IPS DF 4.7 (cell line): ENCODE measurements at regions not wholly inside any gene's neighbourhood (a gene's known extent, or its start where the extent isn't known, plus 50 kb on each side); places are given as distances from the start of the nearest gene placed in this dataset.

ENCODE experiments used
- DNase-seq: peaks from one replicate; pipeline ENCODE4 v3.0.0-alpha.2; 2013; ENCODE audit warnings: low spot score; ENCODE audit errors: extremely low read depth

DNA sequence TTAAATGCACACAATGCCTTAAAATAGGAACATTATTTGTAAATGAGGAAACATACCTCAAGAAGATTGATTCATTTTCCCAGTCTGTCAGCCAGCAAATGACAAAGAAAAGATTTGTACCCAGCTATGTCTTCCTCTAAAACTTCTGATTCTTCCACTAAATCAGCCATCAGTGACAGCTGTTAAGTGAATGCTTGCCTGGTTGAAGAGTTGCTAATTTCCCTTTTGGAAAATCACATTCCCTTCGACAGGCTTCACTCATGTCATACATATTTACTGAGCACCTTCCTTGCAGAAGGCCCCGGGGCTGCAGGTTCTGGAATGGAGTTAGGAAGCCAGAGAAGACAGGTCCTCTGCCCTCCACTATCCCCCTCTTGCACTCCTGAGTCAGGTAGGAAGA lies 112.0 kb upstream of the SLC66A3 start:
- DNase-seq, result no peak

DNA sequence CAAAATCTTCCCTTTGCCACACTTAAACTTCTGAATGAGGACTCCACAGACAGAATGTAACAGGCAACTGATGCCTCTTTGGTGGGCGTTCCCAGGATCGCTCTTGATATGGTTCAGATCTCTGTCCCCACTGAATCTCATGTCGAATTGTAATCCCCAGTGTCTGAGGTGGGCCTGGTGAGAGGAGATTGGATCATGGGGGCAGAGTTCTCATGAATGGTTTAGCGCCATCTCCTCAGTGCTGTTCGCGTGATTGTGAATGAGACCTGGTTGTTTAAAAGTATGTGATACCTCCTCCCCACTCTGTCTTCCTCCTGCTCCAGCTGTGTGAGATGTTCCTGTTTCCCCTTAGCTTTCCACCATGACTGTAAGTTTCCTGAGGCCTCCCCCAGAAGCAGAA lies 111.1 kb upstream of the SLC66A3 start:
- no peak for DNase-seq

DNA sequence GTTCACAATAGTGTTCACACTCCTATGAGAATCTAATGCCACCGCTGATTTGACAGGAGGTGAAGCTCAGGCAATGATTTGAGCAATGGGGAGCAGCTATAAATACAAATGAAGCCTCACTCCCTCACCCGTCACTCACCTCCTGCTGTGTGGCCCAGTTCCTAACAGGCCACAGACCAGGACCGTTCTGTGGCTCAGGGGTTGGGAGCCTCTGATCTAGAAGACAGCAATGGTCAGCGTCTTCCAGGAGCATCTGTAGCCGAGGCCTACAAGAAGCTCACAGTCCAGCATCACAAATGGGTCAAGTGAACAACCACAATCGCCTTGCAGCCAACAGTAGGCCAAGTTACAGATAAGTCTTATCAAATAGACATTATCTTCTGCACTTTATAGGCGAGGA lies 110.0 kb upstream of the SLC66A3 start:
- DNase-seq, result no peak

DNA sequence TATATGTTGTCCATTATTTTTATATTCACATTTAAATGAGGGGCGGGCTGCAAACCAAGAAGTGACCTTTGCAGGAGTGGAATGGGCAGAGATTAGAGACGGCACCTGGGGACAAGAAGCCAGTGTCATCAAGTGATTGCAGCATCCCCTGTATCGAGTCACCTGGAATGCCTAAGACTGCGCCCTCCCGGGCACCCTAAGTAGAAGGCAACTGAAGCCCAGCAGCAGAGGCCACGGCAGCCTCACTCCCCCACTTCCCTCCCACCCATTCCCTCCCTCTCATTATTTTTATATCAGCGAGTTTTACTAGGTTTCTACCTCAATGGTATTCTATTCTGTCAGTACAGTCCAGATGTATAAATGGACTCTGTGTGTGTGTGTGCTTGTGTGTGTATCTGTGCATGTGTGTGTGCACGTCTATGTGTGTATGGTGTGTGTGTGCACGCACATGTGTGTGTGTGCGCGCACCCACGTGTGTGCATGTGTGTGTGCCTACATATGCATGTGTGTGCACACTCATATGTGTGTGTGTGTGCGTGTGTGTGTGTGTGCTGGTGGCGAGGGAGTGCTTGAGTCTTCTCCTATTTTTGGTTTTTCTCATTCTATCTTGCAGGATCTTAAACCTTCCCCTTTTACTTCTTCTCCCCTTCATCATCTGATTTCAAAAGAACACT lies 106.8 kb upstream of the SLC66A3 start:
- no peak for DNase-seq

DNA sequence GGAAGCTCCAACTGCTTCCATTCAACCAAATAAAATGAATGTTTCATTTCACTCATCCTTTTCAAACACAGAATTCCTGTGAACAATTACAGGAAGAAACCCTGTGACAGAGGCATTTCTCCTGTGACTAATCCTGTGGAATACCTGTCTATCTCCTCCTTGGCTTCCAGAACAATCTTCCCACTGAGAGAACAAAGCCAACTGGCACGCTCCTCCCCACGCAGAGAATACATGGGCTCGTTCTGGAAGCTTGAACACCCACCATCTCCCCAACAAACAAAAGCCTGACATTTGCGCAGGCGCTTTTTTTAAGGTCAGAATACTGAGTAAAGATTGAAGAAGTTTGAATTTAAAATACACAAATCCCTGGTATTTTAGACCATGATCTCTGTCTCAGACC lies 104.7 kb upstream of the SLC66A3 start:
- DNase-seq, result no peak

DNA sequence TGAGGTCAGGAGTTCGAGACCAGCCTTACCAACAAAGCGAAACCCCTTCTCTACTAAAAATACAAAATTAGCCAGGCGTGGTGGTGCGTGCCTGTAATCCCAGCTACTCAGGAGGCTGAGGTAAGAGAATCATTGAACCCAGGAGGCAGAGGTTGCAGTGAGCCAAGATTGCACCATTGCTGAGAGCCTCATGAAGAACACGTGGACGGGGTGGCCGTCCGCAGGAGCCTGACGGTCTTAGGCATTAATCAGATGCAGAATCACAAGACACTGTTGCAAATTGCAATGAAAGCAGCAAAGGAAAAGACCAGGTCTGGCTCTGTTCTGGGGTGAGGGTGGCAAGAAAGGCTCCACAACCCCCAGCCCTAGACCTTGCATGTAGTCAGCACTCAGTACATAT lies 104.0 kb upstream of the SLC66A3 start:
- DNase-seq, result no peak

DNA sequence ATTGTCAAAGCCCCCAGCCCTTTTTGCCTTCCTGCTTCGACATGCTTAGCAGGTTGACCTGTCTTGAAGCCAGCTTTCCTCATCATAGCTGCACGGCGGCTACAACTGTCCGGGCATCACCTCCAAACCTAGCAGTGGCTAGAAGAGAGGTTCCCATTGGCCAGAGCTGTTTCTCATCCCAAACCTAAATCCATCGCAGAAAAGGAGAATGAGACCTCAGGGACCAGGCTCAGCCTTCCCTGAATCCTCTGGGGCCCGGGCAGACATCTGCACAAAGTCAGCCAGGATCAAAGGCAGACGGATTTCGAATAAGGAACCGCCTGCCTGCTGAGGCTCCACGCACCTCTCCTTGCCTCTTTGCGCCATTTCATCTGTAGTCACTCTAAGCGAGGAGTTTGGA lies 101.7 kb upstream of the SLC66A3 start:
- no peak for DNase-seq

DNA sequence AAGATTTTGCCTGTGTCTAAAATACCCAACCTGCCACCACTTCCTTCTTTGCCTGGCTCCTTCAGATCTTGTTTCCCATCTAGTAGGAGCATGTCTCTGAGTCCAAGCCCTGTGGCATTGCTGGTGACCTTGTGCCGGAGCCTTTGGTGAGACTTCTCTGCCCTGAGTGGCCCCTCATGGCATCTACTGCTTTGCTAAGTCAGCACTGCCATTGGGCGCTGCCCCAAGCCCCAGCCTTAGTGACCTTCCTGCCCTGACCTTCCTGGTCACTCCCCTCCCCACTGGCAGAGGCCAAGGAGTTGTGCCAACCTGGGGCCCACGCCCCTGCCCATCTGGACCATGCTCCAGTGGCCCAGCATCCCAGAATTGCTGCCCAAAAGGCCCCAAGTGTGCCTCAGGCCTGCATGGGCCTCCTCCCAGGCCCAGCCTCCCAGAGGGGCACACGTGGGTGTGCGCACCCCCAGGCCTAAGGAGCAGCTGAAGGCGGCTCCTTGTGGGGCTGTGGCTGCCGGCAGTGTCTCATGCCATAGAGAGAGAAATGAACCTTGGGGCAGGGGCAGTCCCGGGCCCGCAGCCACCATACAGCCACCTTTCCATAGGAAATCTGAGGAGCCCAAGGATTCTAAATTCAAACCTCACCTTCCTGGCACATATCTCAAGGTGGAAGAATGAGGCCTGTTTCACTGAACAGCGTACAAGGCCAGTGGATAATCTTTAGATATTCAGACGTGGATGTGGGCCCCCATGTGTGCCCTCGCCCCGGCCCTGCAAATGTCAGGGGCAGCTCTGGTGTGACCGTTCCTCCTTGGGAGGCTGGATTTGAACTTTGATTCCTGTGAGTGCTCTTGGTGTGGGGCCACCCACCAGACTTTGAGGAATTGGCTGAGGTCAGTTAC lies 100.2 kb upstream of the SLC66A3 start:
- DNase-seq, result no peak

DNA sequence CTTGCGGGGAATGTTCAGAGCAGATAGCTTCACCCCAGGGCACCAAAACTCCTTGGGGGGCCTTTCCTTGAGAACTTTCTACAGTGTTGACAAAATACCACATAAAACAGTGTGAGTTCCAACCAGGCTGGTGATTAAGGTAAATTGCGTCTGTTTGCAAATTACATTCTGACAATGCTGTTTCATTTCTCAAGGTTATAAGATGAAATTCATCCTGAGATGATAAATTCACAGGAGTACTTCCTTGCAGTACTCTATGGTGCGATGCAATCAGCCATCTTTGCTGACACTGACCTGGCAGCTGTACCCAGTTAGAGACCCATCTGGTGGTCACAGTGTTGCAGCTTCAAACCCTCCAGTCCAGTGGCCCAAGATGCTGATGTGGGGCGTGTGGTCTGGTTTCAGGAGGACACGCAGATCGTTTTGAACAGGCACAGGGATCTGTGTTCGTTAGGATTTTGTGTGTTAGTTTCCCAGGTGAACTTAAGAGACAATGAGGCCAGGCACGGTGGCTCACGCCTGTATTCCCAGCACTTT lies 99.5 kb upstream of the SLC66A3 start:
- no peak for DNase-seq

DNA sequence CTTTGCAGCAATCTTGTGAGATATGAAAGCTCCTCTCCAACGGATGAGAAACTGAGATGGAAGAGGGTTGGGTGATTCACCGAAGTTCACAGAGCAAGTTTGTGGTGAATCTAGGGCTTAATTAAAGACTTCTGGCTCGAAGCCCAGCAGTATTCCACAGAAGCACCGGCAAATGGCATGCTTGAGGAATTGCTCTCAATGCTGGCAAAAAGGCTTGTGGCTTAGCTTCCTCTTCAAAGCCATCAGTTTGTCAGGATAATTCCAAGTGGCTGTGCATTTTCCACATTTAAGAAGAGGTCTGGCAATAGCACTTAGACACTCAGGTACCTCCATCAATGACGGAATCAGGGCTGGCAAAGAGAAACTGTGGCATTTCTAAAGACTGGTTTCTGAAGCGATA lies 98.7 kb upstream of the SLC66A3 start:
- DNase-seq, result no peak

DNA sequence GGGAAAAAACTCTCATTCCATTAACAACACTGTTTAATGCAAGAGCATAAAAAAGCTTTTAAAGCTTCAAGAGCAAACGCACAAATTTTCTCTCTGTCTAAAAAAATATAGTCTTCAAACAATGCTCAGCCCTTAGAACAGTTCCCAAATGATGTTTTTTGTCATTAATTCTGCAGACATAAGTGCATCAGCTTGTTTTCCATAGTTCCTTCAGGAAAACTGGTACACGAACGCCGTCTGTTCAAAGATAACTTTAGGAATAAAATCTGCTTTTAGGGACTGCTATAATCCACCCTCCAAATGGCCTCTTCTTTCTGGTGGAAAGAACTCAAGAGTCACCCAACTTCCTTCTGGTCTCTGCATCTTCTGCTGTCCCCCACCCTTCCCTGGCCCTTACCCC lies 98.2 kb upstream of the SLC66A3 start:
- DNase-seq, result no peak

DNA sequence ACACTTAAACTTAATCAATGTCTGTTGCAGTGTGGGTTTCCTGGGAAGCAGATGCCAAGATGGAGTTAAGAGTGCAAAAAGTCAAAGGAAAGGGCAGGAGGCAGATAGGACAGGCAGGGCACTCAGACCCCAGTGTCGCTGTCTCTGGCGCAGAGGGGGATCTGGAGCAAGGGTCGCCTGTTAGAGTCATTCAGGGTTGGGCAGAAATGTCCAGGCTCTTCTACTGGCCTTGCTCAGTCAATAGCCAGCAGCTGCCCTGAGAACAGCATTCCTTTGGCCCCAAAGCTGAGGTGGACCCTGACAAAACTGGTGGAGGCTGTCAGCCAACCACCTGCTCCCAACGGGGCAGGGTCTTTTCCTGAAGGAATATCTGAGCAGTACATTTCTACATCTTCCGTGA lies 97.1 kb upstream of the SLC66A3 start:
- DNase-seq, result no peak

DNA sequence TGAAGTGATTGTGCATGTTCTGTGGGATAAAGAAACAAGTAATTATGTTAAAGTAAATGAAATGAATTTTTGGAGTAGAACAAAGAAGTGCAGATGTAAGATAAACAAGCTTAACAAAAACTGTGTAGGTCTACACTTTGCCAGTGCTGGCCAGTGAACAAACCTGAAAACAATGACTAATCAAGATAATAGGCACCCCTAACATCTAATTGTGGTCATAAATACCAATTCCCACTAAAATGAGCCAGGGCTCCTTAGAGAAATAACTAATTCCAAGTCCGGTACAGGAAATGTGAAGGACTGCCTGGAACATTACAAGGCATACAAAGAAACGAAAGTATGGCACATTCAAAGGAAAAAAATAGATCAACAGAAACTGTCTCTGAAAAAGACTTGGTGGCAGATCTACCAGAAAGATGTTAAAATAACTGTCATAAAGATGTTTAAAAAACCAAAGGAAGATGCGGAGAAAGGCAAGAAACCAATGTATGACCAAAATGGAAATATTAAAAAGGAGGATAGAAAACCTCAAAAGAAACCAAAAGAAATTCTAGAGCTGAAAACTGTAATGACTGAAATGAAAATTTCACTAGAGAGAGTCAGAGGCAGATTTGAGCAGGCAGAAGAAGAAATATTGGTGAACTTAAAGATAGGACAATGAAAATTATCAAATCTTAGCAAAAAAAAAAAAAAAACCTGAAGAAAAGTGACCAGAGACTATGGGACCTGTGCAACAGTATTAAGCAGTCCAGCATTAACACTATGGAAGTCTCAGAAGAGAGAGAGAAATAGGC lies 94.7 kb upstream of the SLC66A3 start:
- DNase-seq, result no peak

DNA sequence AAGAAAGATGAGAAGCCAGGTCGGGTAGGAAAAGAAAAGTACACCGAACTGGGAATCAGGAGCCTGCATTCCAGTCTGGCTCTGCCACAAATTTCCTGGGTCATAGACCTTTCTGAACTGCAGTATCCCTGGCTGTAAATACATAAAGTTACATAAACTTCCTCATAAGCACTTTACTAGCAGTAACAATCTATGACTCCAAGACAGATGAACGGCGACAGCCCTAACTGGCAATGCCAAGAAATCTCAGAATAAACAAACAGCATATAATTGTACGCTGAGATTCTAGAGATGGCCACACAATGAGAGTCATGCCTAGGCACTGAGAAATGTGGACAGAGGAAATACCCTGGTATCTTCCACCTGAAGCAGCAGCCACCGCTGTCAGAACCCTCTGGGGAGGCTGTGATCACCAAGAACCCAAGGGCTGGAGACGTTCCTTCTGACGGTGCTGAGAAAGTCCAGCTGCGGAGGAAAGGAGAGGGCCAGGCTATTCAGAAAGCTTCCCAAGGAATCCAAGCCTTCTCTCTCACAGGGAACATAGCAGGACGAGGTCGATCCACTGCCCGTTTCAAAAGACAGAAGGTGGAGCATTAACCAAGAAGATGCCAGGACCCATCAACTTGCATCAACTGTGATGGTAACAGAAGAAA lies 89.3 kb upstream of the SLC66A3 start:
- no peak for DNase-seq

DNA sequence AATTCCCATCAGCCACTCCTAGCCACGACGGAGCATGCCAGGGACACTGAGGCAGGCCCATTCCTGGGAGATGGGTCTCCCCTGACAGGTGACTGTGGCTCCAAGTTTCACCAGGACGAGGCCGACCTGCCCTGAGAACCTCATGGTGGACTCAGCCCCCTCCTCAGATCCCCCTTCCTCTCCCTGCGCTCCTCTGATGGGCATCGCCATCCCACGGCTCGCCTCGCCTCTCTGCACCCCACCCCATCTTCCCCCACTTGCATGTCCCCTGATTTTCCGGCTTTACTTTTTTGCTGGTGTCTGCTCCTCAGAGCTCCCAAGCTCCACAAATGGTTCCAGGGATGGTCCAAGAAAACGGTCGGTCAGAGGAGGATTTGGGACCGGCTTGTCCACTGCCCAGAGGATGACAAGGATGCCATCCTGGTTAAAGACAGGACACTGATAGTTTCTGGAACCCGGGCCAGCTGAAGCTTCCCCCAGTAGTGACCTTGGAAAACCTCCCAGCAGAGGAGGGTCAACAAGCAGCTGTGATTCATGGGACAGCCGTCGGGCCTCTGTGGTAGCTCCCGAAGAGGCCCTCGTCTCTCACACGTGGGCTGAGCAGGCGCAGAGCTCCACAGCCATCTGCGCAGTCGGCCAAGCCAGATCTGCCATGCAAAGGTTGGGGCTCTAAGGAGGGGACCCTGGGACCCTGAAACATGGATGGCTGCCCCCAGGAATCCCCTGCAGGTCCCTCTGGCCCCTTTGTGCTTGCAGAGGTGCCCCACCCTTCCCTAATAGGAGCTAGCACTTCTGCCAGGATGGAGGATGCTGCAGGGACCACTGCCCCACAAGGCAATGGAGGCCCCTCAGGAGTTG lies 87.8 kb upstream of the SLC66A3 start:
- DNase-seq, result no peak

DNA sequence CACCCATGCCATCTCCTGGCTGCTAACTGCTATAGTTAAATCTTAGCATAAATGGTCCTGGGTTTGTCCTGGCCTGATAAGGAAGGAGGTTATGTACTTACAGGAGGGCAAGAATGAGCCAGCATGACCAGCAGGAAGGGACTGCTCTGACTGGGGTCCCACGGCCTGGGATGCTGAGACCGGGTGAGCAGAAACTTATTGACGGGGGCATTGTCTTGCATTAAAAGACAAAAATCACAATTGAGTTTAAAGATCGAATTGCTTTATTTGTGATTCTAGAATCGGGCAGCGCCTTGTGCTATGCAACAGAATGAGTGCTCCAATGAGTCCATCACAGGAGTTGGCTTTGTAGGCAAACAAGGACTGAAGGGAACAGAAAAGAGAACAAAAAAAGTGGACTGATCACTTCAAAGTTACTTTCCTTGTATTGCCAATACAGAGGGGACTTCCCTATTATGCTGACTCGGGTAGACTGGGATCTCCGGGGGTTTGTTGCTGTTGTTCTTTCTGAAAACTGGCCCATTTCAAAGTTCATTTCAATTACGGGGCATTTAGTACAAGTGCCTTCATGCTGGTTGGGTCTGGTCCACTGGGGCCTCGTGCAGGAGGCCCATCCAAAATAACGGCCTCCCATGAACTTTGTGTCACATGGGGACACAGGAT lies 87.1 kb upstream of the SLC66A3 start:
- no peak for DNase-seq

DNA sequence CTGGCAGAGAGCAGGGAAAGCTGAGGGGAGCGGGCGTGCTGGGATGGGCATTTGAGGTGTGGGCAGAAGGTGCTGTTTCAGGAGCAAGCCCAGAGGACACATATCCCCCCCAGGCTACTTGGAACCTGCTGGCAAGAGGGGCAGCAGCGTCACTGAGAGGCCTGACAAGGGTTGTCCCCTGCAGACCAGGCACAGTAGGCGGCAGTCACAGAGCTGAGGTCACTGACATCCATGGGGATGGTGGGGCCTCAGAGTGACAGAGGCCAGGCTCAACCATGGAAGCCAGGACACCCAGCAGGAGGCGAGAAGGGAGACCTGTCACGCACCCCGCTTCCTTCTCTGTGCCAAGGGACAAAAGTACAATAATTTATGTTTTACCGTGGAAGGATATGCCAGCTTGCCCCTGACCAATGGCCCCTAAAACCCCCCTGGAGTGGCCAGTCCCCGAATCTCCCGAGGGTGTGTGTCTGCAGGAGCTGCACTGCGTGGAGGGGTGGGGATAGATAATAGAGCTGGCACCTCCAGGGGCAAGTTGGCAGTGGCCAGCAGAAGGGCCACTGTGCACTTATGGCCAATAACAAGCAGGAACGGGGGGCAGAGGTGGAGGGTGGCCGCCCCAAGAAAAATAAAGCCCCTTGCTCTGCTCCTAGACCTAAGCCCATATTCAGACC lies 86.3 kb upstream of the SLC66A3 start:
- DNase-seq, result no peak

DNA sequence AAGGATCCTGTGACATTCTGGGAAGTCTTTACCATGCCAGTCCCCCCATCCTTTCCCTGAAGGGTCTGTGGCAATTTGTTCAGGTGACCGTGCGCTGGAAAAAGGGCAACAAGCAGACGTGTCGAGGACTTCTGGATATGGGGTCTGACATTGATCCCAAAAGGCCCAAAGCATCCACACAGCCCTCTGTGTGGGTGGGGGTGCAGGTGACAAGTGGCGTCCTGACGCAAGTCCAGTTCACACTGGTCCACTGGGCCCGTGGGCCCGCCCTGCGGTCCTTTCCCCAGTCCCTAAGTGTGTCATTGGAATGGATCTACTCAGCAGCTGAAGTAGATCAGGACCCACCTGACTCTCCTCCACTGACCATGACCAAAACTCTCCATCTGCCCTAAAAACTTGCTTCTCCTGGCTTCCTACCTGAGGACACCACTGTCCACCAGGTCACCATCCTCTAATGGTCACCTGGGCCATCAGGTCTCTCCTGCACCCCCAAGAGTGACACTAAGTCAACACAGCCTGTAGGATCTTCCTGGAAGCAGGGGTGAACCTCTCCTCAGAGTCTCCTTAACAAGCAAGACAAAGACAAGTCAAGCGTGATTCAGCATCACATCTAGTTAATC lies 85.6 kb upstream of the SLC66A3 start:
- no peak for DNase-seq

DNA sequence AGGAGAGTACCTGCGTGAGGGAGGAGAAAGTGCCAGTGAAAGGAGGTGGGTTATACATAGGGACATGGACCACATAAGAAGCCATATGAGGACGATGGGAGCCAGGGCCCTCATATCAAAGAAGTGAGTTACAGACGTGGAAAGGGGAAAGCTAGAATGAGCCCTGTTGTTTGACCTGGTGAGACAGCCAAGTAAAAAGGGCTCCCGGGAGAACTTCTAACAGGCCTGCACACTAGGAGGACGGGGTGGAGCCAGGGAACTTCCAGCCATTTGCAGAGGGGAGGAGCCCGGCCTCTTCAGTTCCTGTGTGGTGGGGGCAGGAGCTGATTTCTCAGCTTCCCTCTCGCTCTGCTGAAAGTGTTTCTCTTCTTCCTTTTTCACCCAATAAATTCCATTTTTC lies 84.1 kb upstream of the SLC66A3 start:
- no peak for DNase-seq
